Stimulated activated naive CD8-positive, alpha-beta T cell treated with anti-CD3 and anti-CD28 coated beads, Interleukin-15, Interleukin-2, amounts not matched to agents 100 ng/mL and 50 ng/mL, for 24 hours (primary cell): ENCODE measurements at regions not wholly inside any gene's neighbourhood (a gene's known extent, or its start where the extent isn't known, plus 50 kb on each side); places are given as distances from the start of the nearest gene placed in this dataset.

Source experiments
- H3K27ac Mint-ChIP-seq: one replicate; pipeline ENCODE4 v1.8.0; 2021; ENCODE audit warnings: mild to moderate bottlenecking, mixed read lengths
- H3K27me3 Mint-ChIP-seq: one replicate; pipeline ENCODE4 v1.8.0; 2021; ENCODE audit warnings: mixed read lengths
- H3K36me3 Mint-ChIP-seq: one replicate; pipeline ENCODE4 v1.8.0; 2021; ENCODE audit warnings: low read depth, mixed read lengths
- H3K4me1 Mint-ChIP-seq: one replicate; pipeline ENCODE4 v1.8.0; 2021; ENCODE audit warnings: low read depth, mixed read lengths
- H3K4me3 Mint-ChIP-seq: one replicate; pipeline ENCODE4 v1.8.0; 2021; ENCODE audit warnings: mild to moderate bottlenecking, mixed read lengths
- H3K9me3 Mint-ChIP-seq: one replicate; pipeline ENCODE4 v1.8.0; 2021; ENCODE audit warnings: mixed read lengths

- Mint-ChIP-seq H3K9me3 (no peaks in the 10 kb centered on the region), H3K4me3 (no peak overlapping the region), H3K27ac (no peak overlapping the region), H3K27me3 (no peaks in the 10 kb centered on the region), H3K4me1 (no peaks in the 10 kb centered on the region), H3K36me3 (no peaks in the 10 kb centered on the region)
Observed at GRCh38 chr3:36095238-36095637, 285.1 kb upstream of the STAC start.

- no peaks in the 10 kb centered on the region for H3K4me1 Mint-ChIP-seq
- H3K4me3 Mint-ChIP-seq = no peak overlapping the region
- H3K27ac Mint-ChIP-seq = no peak overlapping the region
- no peaks in the 10 kb centered on the region for H3K27me3 Mint-ChIP-seq
- no peaks in the 10 kb centered on the region for H3K9me3 Mint-ChIP-seq
- no peaks in the 10 kb centered on the region for H3K36me3 Mint-ChIP-seq
Observed at GRCh38 chr3:36097209-36097608, 283.1 kb upstream of the STAC start.

- peaks cover 3% of the 10 kb centered on the region for H3K27me3 Mint-ChIP-seq
Observed at GRCh38 chr3:36114353-36114752, 266.0 kb upstream of the STAC start.

GRCh38 chr3:36124118-36124796 is 256.0 kb upstream of the STAC start:
- no peaks in the 10 kb centered on the region for H3K36me3 Mint-ChIP-seq
- H3K4me1 Mint-ChIP-seq = no peaks in the 10 kb centered on the region
- H3K27me3 Mint-ChIP-seq = no peaks in the 10 kb centered on the region
- no peak overlapping the region for H3K27ac Mint-ChIP-seq
- H3K9me3 Mint-ChIP-seq = peaks cover 11% of the 10 kb centered on the region
- H3K4me3 Mint-ChIP-seq = no peak overlapping the region

More at GRCh38 chr3:36114353-36114752, 266.0 kb upstream of the STAC start:
- Mint-ChIP-seq H3K4me1 (no peaks in the 10 kb centered on the region), H3K9me3 (no peaks in the 10 kb centered on the region), H3K27ac (no peak overlapping the region), H3K4me3 (no peak overlapping the region), H3K36me3 (no peaks in the 10 kb centered on the region)

GRCh38 chr3:36132214-36132613 is 248.1 kb upstream of the STAC start:
- H3K36me3 Mint-ChIP-seq = no peaks in the 10 kb centered on the region
- H3K4me1 Mint-ChIP-seq = no peaks in the 10 kb centered on the region
- H3K9me3 Mint-ChIP-seq = peaks cover 5% of the 10 kb centered on the region

GRCh38 chr3:36135863-36136262 is 244.4 kb upstream of the STAC start:
- Mint-ChIP-seq H3K9me3 (peaks cover 5% of the 10 kb centered on the region), H3K27me3 (no peaks in the 10 kb centered on the region), H3K4me1 (no peaks in the 10 kb centered on the region), H3K4me3 (no peak overlapping the region), H3K27ac (no peak overlapping the region), H3K36me3 (no peaks in the 10 kb centered on the region)

More at GRCh38 chr3:36132214-36132613, 248.1 kb upstream of the STAC start:
- H3K27me3 Mint-ChIP-seq = no peaks in the 10 kb centered on the region
- no peak overlapping the region for H3K27ac Mint-ChIP-seq
- H3K4me3 Mint-ChIP-seq = no peak overlapping the region

GRCh38 chr3:36142746-36143145 is 237.6 kb upstream of the STAC start:
- Mint-ChIP-seq H3K27me3 (no peaks in the 10 kb centered on the region), H3K4me3 (no peak overlapping the region)

GRCh38 chr3:36146404-36146803 is 233.9 kb upstream of the STAC start:
- no peaks in the 10 kb centered on the region for H3K4me1 Mint-ChIP-seq

More at GRCh38 chr3:36142746-36143145, 237.6 kb upstream of the STAC start:
- Mint-ChIP-seq H3K36me3 (no peaks in the 10 kb centered on the region), H3K27ac (no peak overlapping the region), H3K9me3 (peaks cover 4% of the 10 kb centered on the region), H3K4me1 (no peaks in the 10 kb centered on the region)

GRCh38 chr3:36147934-36148558 is 232.3 kb upstream of the STAC start:
- no peak overlapping the region for H3K27ac Mint-ChIP-seq
- H3K36me3 Mint-ChIP-seq = no peaks in the 10 kb centered on the region
- peaks cover 4% of the 10 kb centered on the region for H3K9me3 Mint-ChIP-seq
- no peak overlapping the region for H3K4me3 Mint-ChIP-seq
- H3K4me1 Mint-ChIP-seq = no peaks in the 10 kb centered on the region
- no peaks in the 10 kb centered on the region for H3K27me3 Mint-ChIP-seq

More at GRCh38 chr3:36146404-36146803, 233.9 kb upstream of the STAC start:
- Mint-ChIP-seq H3K27me3 (no peaks in the 10 kb centered on the region), H3K9me3 (peaks cover 4% of the 10 kb centered on the region), H3K27ac (no peak overlapping the region), H3K36me3 (no peaks in the 10 kb centered on the region), H3K4me3 (no peak overlapping the region)

GRCh38 chr3:36149447-36149865 is 230.8 kb upstream of the STAC start:
- Mint-ChIP-seq H3K36me3 (no peaks in the 10 kb centered on the region), H3K27me3 (no peaks in the 10 kb centered on the region), H3K9me3 (peaks cover 4% of the 10 kb centered on the region), H3K4me1 (no peaks in the 10 kb centered on the region), H3K4me3 (no peak overlapping the region), H3K27ac (no peak overlapping the region)

- H3K4me1 Mint-ChIP-seq = no peaks in the 10 kb centered on the region
- H3K9me3 Mint-ChIP-seq = no peaks in the 10 kb centered on the region
- H3K36me3 Mint-ChIP-seq = no peaks in the 10 kb centered on the region
- no peaks in the 10 kb centered on the region for H3K27me3 Mint-ChIP-seq
- H3K4me3 Mint-ChIP-seq = no peak overlapping the region
- H3K27ac Mint-ChIP-seq = no peak overlapping the region
Observed at GRCh38 chr3:36155515-36155914, 224.8 kb upstream of the STAC start.

- no peaks in the 10 kb centered on the region for H3K9me3 Mint-ChIP-seq
- H3K27me3 Mint-ChIP-seq = no peaks in the 10 kb centered on the region
- H3K4me1 Mint-ChIP-seq = no peaks in the 10 kb centered on the region
- no peak overlapping the region for H3K27ac Mint-ChIP-seq
- no peak overlapping the region for H3K4me3 Mint-ChIP-seq
- no peaks in the 10 kb centered on the region for H3K36me3 Mint-ChIP-seq
Observed at GRCh38 chr3:36164400-36164799, 215.9 kb upstream of the STAC start.

GRCh38 chr3:36165509-36166290 is 214.6 kb upstream of the STAC start:
- no peaks in the 10 kb centered on the region for H3K4me1 Mint-ChIP-seq
- H3K27ac Mint-ChIP-seq = no peak overlapping the region
- no peaks in the 10 kb centered on the region for H3K9me3 Mint-ChIP-seq
- no peaks in the 10 kb centered on the region for H3K36me3 Mint-ChIP-seq
- no peak overlapping the region for H3K4me3 Mint-ChIP-seq
- no peaks in the 10 kb centered on the region for H3K27me3 Mint-ChIP-seq

GRCh38 chr3:36166477-36166876 is 213.8 kb upstream of the STAC start:
- H3K27me3 Mint-ChIP-seq = no peaks in the 10 kb centered on the region
- H3K36me3 Mint-ChIP-seq = no peaks in the 10 kb centered on the region

GRCh38 chr3:36172699-36173098 is 207.6 kb upstream of the STAC start:
- no peaks in the 10 kb centered on the region for H3K36me3 Mint-ChIP-seq
- no peaks in the 10 kb centered on the region for H3K9me3 Mint-ChIP-seq
- H3K4me3 Mint-ChIP-seq = no peak overlapping the region
- H3K4me1 Mint-ChIP-seq = no peaks in the 10 kb centered on the region
- no peak overlapping the region for H3K27ac Mint-ChIP-seq
- H3K27me3 Mint-ChIP-seq = no peaks in the 10 kb centered on the region

More at GRCh38 chr3:36166477-36166876, 213.8 kb upstream of the STAC start:
- Mint-ChIP-seq H3K27ac (no peak overlapping the region), H3K9me3 (no peaks in the 10 kb centered on the region), H3K4me1 (no peaks in the 10 kb centered on the region), H3K4me3 (no peak overlapping the region)
